Muscle of leg (tissue), 3 donors: ENCODE measurements at regions not wholly inside any gene's neighbourhood (a gene's known extent, or its start where the extent isn't known, plus 50 kb on each side); places are given as distances from the start of the nearest gene placed in this dataset.
"Not testable (repeated sequence)": the region's sequence is repeated elsewhere in the genome, so short reads cannot be mapped to it uniquely, and the experiment has no call there.

Source experiments
- DNase-seq: peaks from one replicate; pipeline ENCODE4 v3.0.0; 2013
- H3K27ac ChIP-seq: one replicate; pipeline ENCODE4 v1.5.1; 2013; ENCODE audit warnings: mild to moderate bottlenecking, low read length, control low read depth
- H3K27me3 ChIP-seq: one replicate; pipeline ENCODE4 v1.6.1; 2013; ENCODE audit warnings: low read length; ENCODE audit not compliant: control insufficient read depth, insufficient read depth
- H3K36me3 ChIP-seq: one replicate; pipeline ENCODE4 v1.6.1; 2013; ENCODE audit warnings: low read length; ENCODE audit not compliant: control insufficient read depth, insufficient read depth
- H3K4me1 ChIP-seq: one replicate; pipeline ENCODE4 v1.6.1; 2013; ENCODE audit warnings: low read length; ENCODE audit not compliant: control insufficient read depth, insufficient read depth
- H3K4me3 ChIP-seq: one replicate; pipeline ENCODE4 v1.5.1; 2013; ENCODE audit warnings: low read length, control low read depth
- H3K9me3 ChIP-seq: replicated peaks from 2 replicates; pipeline ENCODE4 v1.6.1; 2013; ENCODE audit warnings: low read depth, low read length; ENCODE audit not compliant: control insufficient read depth
- WGBS: methylation state at CpG from one replicate; pipeline ENCODE4 v1.1.5; 2013; ENCODE audit warnings: missing lambda C conversion rate; ENCODE audit not compliant: insufficient coverage; 5-methylcytosine and 5-hydroxymethylcytosine counted together

GRCh38 chr3:107465064-107465631, 57.6 kb upstream of the BBX start:
- no peak overlapping the region for H3K27ac ChIP-seq
- no peak for DNase-seq
- no CpG with 5 or more reads among the region's 3 CpGs for WGBS

GRCh38 chr3:107468782-107469181, 54.0 kb upstream of the BBX start:
- 63% methylated on average over 1 of the region's 1 CpG for WGBS
- DNase-seq = no peak
- no peak overlapping the region for H3K4me3 ChIP-seq
- no peaks in the 10 kb centered on the region for H3K36me3 ChIP-seq
- H3K4me1 ChIP-seq = no peaks in the 10 kb centered on the region
- no peaks in the 10 kb centered on the region for H3K9me3 ChIP-seq
- no peak overlapping the region for H3K27ac ChIP-seq
- no peaks in the 10 kb centered on the region for H3K27me3 ChIP-seq

More at GRCh38 chr3:107465064-107465631, 57.6 kb upstream of the BBX start:
- no peaks in the 10 kb centered on the region for H3K4me1 ChIP-seq
- no peaks in the 10 kb centered on the region for H3K36me3 ChIP-seq
- H3K9me3 ChIP-seq = no peaks in the 10 kb centered on the region
- no peaks in the 10 kb centered on the region for H3K27me3 ChIP-seq
- no peak overlapping the region for H3K4me3 ChIP-seq

GRCh38 chr3:107470496-107470895, 52.3 kb upstream of the BBX start:
- not testable (repeated sequence) for H3K4me1 ChIP-seq, H3K27ac ChIP-seq, H3K9me3 ChIP-seq, H3K4me3 ChIP-seq, H3K27me3 ChIP-seq, DNase-seq, H3K36me3 ChIP-seq
- WGBS = 41% methylated on average over 5 of the region's 8 CpGs
